ENCODE measurements at regions not wholly inside any gene's neighbourhood (a gene's known extent, or its start where the extent isn't known, plus 50 kb on each side); places are given as distances from the start of the nearest gene placed in this dataset.
"Not testable (repeated sequence)": the region's sequence is repeated elsewhere in the genome, so short reads cannot be mapped to it uniquely, and the experiment has no call there.

DNA sequence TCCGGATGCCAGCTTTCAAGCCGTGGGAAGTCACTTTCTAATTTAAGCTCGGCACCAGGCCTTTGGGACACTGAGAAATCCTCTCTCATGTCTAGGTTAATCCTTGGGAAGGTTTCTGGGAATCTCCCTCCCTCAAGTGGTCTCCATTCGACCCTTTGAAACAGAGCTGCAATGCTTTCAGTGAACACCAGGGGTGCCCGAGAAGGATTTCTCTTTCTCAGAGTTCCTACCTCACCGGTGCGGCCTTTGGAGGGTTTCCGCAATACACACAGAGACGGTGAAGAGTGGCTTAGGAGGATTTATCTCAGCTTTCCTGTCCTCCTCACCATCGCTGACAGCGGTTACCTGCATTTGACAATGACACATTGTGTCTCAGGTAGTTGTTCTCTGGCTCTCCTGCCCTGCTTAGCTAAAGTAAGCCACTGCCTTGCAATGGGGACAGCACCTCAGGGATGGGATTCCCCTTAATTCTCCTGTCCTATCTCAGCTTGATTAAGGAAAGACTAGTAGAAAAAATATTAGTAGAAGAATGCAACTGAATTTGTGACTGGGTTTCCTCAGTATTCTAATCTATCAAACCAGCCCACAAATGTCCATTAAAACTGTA is 180.6 kb downstream of the GABRG2 start:
- H3K4me1 ChIP-seq, result no peaks in the 10 kb centered on the region
- no peak overlapping the region for H3K27ac ChIP-seq
- H3K4me3 ChIP-seq, result no peak overlapping the region
- H3K9me3 ChIP-seq, result no peaks in the 10 kb centered on the region
- H3K36me3 ChIP-seq, result no peaks in the 10 kb centered on the region
- H4K20me1 ChIP-seq, result no peaks in the 10 kb centered on the region
- no peak overlapping the region for H3K9ac ChIP-seq
- H3K4me2 ChIP-seq, result no peak overlapping the region
- no peaks in the 10 kb centered on the region for H3K27me3 ChIP-seq
- TF ChIP-seq Cebpa-rat (IDR thresholded peaks at IDR 0.05), result no peak

DNA sequence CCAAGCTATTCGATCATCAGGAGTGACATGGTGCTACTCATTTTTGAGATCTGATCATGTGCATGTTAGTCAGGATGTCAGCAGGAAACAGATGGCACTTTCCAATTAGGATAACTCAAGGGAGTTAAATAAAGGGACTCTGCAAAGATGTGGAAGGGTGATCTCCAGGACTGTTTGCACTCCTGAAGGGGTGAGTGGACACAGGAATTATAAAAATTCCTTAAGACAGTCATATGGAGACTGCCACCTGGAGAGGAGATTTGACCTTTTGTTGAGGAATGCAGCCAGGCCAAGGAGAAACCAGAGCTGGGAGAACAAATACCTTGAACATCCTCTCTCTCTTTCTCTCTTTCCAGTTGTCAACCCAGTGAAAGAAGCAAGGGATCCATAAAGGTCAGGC is 189.1 kb downstream of the GABRG2 start:
- no peaks in the 10 kb centered on the region for H4K20me1 ChIP-seq
- H3K36me3 ChIP-seq, result no peaks in the 10 kb centered on the region
- H3K4me1 ChIP-seq, result no peaks in the 10 kb centered on the region
- no peak overlapping the region for H3K9ac ChIP-seq
- H3K27ac ChIP-seq, result no peak overlapping the region
- no peak overlapping the region for H3K4me2 ChIP-seq
- H3K27me3 ChIP-seq, result no peaks in the 10 kb centered on the region
- TF ChIP-seq Cebpa-rat (IDR thresholded peaks at IDR 0.05), result no peak
- no peaks in the 10 kb centered on the region for H3K9me3 ChIP-seq
- no peak overlapping the region for H3K4me3 ChIP-seq

DNA sequence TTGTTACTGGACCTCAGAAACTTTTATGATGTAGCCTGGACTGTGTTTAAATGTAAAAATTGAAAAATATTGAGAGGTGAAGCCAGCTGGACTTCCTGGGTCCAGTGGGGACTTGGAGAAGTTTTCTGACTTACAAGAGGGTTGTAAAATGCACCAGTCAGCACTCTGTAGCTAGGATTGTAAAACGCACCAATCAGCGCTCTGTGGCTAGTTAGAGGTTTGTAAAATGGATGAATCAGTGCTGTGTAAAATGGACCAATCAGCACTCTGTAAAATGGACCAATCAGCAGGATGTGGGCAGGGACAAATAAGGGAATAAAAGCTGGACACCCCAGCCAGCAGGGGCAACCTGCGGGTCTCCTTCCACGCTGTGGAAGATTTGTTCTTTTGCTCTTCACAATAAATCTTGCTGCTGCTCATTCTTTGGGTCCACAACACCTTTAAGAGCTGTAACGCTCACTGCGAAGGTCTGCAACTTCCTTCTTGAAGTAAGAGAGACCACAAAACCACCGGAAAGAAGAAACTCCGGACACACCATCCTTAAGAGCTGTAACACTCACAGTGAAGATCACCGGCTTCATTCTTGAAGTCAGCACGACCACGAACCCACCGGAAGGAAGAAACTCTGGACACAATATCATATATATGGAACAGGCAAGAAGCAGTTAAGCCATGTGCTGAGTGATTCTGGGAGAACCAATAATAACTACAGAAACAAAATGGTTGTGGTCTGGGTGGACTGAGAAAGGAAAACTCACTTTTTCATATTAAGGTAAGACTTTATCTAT is 201.3 kb downstream of the GABRG2 start:
- H3K27me3 ChIP-seq, result no peaks in the 10 kb centered on the region
- peak overlapping the region; percentile 68 for H3K4me2 ChIP-seq
- peaks cover 26% of the 10 kb centered on the region for H3K9me3 ChIP-seq
- H3K9ac ChIP-seq, result no peak overlapping the region
- H3K36me3 ChIP-seq, result no peaks in the 10 kb centered on the region
- H3K27ac ChIP-seq, result peak overlapping the region; percentile 8; the same call in 1 of the 2 replicates
- TF ChIP-seq Cebpa-rat (IDR thresholded peaks at IDR 0.05), result no peak
- peak overlapping the region; percentile 8; the same call in 1 of the 2 replicates for H3K4me3 ChIP-seq
- peaks cover 20% of the 10 kb centered on the region for H3K4me1 ChIP-seq
- no peaks in the 10 kb centered on the region for H4K20me1 ChIP-seq

DNA sequence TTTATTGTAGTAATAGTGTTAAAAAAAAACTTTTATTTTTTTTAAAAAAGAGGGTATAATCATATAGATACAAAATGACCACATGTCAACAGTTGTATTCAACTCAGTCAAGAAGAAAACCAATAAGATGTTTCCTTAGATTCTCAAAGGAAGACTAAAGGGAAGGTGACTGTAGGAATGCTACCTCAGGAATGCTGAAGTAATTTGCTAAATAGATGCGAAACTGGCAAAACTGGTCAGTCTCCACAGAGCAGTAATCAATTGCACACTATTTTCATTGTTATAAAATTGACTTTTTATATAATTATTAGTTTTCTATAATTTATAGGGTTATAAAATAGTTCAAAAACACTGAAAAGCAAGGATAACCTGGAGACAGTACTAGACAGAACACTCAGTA is 204.8 kb downstream of the GABRG2 start:
- H3K9ac ChIP-seq, result no peak overlapping the region
- H3K9me3 ChIP-seq, result peaks cover 26% of the 10 kb centered on the region

DNA sequence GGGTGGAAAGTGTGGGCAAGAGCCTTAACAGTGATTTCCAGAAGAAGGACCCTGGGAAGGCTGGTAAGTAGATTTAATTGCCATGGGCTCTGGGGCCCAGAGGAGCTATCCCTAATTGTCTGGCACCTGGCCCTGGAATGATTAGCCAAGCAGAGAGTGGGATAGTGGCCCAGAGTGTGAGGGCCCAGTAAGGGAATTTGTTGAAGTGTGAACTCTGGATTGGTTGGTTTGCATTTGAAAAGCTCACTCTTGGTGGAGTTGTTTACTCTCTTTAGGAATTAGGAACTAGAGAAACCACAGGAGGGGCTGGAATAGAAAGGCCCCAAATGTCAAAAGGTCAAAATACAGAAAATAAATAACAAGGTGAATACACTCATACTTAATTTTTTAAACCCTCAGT is 207.1 kb downstream of the GABRG2 start:
- no peak overlapping the region for H3K4me3 ChIP-seq
- no peaks in the 10 kb centered on the region for H4K20me1 ChIP-seq
- H3K9ac ChIP-seq, result no peak overlapping the region
- TF ChIP-seq Cebpa-rat (IDR thresholded peaks at IDR 0.05), result no peak
- no peak overlapping the region for H3K27ac ChIP-seq
- H3K4me1 ChIP-seq, result peaks cover 8% of the 10 kb centered on the region
- peaks cover 26% of the 10 kb centered on the region for H3K9me3 ChIP-seq
- no peak overlapping the region for H3K4me2 ChIP-seq
- H3K36me3 ChIP-seq, result no peaks in the 10 kb centered on the region
- H3K27me3 ChIP-seq, result no peaks in the 10 kb centered on the region

More for the DNA sequence above, 204.8 kb downstream of the GABRG2 start:
- no peak for TF ChIP-seq Cebpa-rat (IDR thresholded peaks at IDR 0.05)
- Histone ChIP-seq H3K4me1 (peaks cover 20% of the 10 kb centered on the region), H3K27me3 (no peaks in the 10 kb centered on the region), H3K36me3 (no peaks in the 10 kb centered on the region), H3K27ac (no peak overlapping the region), H4K20me1 (no peaks in the 10 kb centered on the region), H3K4me3 (no peak overlapping the region), H3K4me2 (no peak overlapping the region)

DNA sequence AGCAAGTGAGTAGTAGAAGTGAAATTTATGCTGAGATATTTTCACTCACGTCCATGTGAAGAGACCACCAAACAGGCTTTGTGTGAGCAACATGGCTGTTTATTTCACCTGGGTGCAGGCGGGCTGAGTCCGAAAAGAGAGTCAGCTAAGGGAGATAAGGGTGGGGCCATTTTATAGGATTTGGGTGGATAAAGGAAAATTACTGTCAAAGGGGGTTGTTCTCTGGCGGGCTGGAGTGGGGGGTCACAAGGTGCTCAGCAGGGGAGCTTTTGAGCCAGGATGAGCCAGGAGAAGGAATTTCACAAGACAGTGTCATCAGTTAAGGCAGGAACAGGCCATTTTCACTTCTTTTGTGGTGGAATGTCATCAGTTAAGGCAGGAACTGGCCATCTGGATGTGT is 207.8 kb downstream of the GABRG2 start:
- not testable (repeated sequence) for H3K4me3 ChIP-seq, H3K27ac ChIP-seq, H3K4me2 ChIP-seq, H3K36me3 ChIP-seq, H3K9ac ChIP-seq, H4K20me1 ChIP-seq, H3K27me3 ChIP-seq, H3K4me1 ChIP-seq
- peaks cover 26% of the 10 kb centered on the region for H3K9me3 ChIP-seq

DNA sequence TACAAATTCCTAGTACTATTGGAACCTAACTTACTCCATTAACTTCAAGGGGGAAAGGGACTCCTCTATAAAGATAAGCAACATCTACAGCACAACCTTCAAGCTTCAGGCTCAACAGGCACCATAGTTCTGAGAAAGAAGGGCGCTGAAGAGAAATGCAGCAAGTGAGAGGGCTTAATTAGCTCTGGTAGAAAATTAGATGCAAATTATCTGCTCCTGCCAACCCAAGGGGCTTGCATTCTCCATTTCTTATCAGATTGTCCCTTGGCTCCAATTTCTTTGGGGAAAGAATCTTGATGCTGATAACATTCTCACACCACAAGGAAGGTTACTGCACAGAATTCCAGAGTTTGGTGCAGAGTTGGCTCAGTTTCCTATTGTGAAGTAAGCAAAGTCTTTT is 214.6 kb downstream of the GABRG2 start:
- Histone ChIP-seq H3K9me3 (no peaks in the 10 kb centered on the region), H3K4me3 (no peak overlapping the region), H3K9ac (no peak overlapping the region), H4K20me1 (no peaks in the 10 kb centered on the region), H3K27ac (no peak overlapping the region), H3K27me3 (no peaks in the 10 kb centered on the region), H3K36me3 (no peaks in the 10 kb centered on the region), H3K4me2 (no peak overlapping the region), H3K4me1 (no peaks in the 10 kb centered on the region)
- no peak for TF ChIP-seq Cebpa-rat (IDR thresholded peaks at IDR 0.05)

DNA sequence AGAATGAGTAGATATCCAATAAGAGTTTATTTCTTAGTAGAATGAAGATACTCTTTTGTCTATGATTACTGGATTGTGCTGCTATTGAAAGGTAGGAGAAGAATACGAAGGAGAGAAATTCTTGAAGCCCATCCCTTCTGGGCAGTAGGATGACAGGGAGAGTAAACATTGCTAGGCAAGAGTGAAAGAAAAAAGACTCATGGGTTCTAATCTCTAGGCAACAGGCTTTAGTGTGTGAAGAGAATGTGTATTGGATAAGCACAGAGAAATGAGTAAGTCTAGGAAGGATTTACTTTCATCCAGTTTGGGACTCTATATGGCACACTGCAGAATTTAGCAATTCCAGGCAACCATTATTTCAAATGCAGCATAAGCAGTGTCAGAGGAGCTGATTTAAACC is 216.0 kb downstream of the GABRG2 start:
- no peak overlapping the region for H3K4me2 ChIP-seq

DNA sequence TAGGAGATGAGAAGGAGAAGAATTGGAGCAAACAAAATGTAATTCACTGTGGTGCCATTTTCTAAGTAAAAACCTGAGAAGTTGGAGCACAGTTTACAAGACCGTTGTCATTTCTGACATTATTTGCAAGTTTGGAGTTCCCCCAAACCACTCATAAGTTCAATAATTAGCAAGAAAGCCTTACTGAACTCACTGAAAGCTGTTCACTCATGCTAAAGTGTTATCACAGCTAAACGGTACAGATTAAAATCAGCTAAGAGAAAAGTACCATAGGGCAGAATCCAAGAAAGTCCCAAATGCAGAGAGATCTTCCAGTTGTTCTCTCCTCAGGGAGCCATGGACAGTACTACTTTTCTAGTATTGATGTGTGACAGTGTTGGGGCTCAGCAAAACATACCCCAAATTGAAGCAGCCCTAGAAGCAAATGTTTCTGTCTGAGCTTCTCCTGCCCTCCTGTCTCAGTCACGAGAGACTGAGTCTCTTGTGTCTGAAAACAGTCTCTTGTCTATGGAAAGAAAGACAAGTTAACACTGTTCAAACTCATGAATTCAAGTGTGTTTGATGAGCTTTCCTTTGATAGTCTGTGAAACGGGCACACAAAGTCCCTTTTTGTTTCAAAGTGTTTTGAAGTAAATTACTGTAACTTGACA is 221.2 kb downstream of the GABRG2 start:
- H4K20me1 ChIP-seq, result no peaks in the 10 kb centered on the region
- no peak overlapping the region for H3K9ac ChIP-seq
- no peak overlapping the region for H3K4me3 ChIP-seq
- H3K27me3 ChIP-seq, result no peaks in the 10 kb centered on the region
- no peak for TF ChIP-seq Cebpa-rat (IDR thresholded peaks at IDR 0.05)
- H3K36me3 ChIP-seq, result no peaks in the 10 kb centered on the region
- H3K4me1 ChIP-seq, result no peaks in the 10 kb centered on the region
- no peaks in the 10 kb centered on the region for H3K9me3 ChIP-seq
- H3K27ac ChIP-seq, result no peak overlapping the region
- H3K4me2 ChIP-seq, result no peak overlapping the region

More for the DNA sequence above, 216.0 kb downstream of the GABRG2 start:
- no peaks in the 10 kb centered on the region for H4K20me1 ChIP-seq
- H3K9ac ChIP-seq, result no peak overlapping the region
- H3K4me3 ChIP-seq, result no peak overlapping the region
- H3K9me3 ChIP-seq, result no peaks in the 10 kb centered on the region
- H3K27me3 ChIP-seq, result no peaks in the 10 kb centered on the region
- no peaks in the 10 kb centered on the region for H3K4me1 ChIP-seq
- no peak overlapping the region for H3K27ac ChIP-seq
- H3K36me3 ChIP-seq, result no peaks in the 10 kb centered on the region
- no peak for TF ChIP-seq Cebpa-rat (IDR thresholded peaks at IDR 0.05)

DNA sequence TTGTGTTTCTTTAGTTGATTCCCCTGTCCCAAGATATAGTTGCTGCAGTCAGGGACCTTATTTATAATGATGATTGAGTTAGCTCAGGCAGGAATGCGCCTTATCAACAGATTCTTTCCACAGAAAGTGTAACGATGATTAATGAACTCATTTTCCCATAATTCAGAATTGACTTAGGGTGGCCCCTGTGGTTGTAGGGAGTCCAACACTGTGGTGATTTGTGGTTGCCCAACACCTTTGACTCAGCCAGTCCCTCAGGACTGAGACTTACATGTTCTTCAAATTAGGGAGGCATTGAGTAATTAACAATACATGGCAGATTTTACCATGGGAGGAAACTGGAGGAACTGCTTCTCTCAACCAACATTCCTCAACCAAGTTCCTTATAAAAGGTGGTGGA is 221.9 kb downstream of the GABRG2 start:
- H3K9me3 ChIP-seq, result no peaks in the 10 kb centered on the region
- H3K4me3 ChIP-seq, result no peak overlapping the region
- no peaks in the 10 kb centered on the region for H3K27me3 ChIP-seq
- no peaks in the 10 kb centered on the region for H4K20me1 ChIP-seq
- no peak for TF ChIP-seq Cebpa-rat (IDR thresholded peaks at IDR 0.05)
- H3K27ac ChIP-seq, result no peak overlapping the region
- H3K36me3 ChIP-seq, result no peaks in the 10 kb centered on the region
- no peaks in the 10 kb centered on the region for H3K4me1 ChIP-seq
- no peak overlapping the region for H3K9ac ChIP-seq
- H3K4me2 ChIP-seq, result no peak overlapping the region
